Loucy (cell line): ENCODE measurements at regions not wholly inside any gene's neighbourhood (a gene's known extent, or its start where the extent isn't known, plus 50 kb on each side); places are given as distances from the start of the nearest gene placed in this dataset.

Experiments
- EZH2phosphoT487 ChIP-seq: fragments of 200-600 bp; IDR thresholded peaks from 2 replicates; pipeline ENCODE4 v1.6.1; 2018; ENCODE audit warnings: antibody characterized with exemption, mild to moderate bottlenecking, moderate library complexity, borderline replicate concordance
- TF ChIP-seq, protein P1 (sequence below): fragments of 200-600 bp; sonication (generic); conservative IDR thresholded peaks from 2 replicates; pipeline ENCODE4 v1.5.1; 2014; ENCODE audit warnings: mild to moderate bottlenecking, antibody characterized with exemption, low read length

DNA sequence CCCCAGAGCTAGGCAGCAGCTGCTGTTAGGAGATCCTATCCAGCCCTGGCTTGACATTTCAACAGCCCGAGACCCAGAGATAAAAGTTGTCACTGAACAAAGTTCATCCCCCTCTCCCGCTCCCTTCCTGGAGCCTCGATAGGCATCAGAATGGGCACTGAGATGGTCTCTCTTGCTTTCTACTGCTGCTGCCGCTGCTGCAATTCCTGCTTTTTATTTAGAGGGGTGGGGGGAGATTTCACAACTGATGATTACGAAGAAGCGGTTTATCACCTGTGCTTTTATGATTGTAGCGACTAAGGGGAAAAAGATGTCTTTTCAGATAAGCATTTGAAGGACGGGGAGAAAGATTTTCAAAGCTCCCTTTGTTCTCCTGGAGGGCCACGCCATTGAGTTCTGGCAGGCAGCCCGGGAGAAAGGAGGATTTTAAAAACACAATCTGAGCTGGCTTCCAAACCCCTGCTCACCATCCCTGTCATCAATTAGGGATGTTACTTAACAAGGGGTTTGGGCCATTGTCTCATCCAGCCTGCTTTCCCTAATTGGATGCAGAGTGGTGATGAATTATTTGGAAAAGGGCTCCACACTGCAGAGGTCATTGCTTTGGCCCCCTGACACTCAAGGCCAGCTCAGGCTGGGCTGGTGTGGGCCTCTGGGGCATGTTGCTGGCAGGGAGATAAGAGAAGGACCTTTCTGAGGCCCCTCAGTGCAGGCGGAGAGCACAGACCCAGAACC is 344.7 kb downstream of the BUD13 start:
- TF ChIP-seq, protein P1, sequence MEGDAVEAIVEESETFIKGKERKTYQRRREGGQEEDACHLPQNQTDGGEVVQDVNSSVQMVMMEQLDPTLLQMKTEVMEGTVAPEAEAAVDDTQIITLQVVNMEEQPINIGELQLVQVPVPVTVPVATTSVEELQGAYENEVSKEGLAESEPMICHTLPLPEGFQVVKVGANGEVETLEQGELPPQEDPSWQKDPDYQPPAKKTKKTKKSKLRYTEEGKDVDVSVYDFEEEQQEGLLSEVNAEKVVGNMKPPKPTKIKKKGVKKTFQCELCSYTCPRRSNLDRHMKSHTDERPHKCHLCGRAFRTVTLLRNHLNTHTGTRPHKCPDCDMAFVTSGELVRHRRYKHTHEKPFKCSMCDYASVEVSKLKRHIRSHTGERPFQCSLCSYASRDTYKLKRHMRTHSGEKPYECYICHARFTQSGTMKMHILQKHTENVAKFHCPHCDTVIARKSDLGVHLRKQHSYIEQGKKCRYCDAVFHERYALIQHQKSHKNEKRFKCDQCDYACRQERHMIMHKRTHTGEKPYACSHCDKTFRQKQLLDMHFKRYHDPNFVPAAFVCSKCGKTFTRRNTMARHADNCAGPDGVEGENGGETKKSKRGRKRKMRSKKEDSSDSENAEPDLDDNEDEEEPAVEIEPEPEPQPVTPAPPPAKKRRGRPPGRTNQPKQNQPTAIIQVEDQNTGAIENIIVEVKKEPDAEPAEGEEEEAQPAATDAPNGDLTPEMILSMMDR: no peak
- no peak for TF ChIP-seq EZH2phosphoT487
